ENCODE measurements at regions not wholly inside any gene's neighbourhood (a gene's known extent, or its start where the extent isn't known, plus 50 kb on each side); places are given as distances from the start of the nearest gene placed in this dataset.
A peak's percentile ranks its signal among the peaks of the same experiment; 100 is the strongest.

- Histone ChIP-seq H3K9me3 (no peaks in the 10 kb centered on the region), H3K27me3 (replicated peaks in 1 of 7) (peaks cover 0 to 7% (median 0%) of the 10 kb centered on the region in 7 donors), H3K4me3 (no peak overlapping the region), H3K27ac (no peak overlapping the region), H3K36me3 (no peaks in the 10 kb centered on the region), H3K4me1 (peaks cover 0 to 8% (median 2%) of the 10 kb centered on the region in 6 donors)
- TF ChIP-seq CTCF (IDR thresholded peaks at IDR 0.05 in 8 of 11, conservative IDR thresholded peaks at IDR 0.05 in 3 of 11) (no peak), POLR2A (IDR thresholded peaks at IDR 0.05) (no peak), POLR2AphosphoS5 (IDR thresholded peaks at IDR 0.05) (no peak)
- intact Hi-C loops (cut with DNase I; ENCODE audit: low total_unique reads), result loop anchor here (5.0 kb wide), 1 partner anchor 136 kb away; no protein-coding TSS in a partner anchor
- WGBS, 5 donors, result 32 to 45% (median 40%) methylated on average over 2 of the region's 2 CpGs
- no peak for DNase-seq
These were observed 93.9 kb upstream of the KCNA3 start for GRCh38 chr1:110768605-110769004.

GRCh38 chr1:110766336-110766647 is 91.6 kb upstream of the KCNA3 start:
- Histone ChIP-seq H3K4me3 (no peak overlapping the region), H3K27ac (no peak overlapping the region), H3K4me1 (peaks cover 0 to 8% (median 2%) of the 10 kb centered on the region in 6 donors), H3K36me3 (no peaks in the 10 kb centered on the region), H3K9me3 (no peaks in the 10 kb centered on the region), H3K27me3 (replicated peaks in 1 of 7) (peaks cover 0 to 7% (median 0%) of the 10 kb centered on the region in 7 donors)
- 4 to 24% (median 15%) methylated on average over 1 of the region's 1 CpG for WGBS, 5 donors
- intact Hi-C loops (cut with DNase I; ENCODE audit: low total_unique reads), result loop anchor here (5.0 kb wide), 1 partner anchor 134 kb away; no protein-coding TSS in a partner anchor
- TF ChIP-seq CTCF (IDR thresholded peaks at IDR 0.05 in 8 of 11, conservative IDR thresholded peaks at IDR 0.05 in 3 of 11) (peak in 4 of 11 experiments; percentile 4 to 38 (median 22)), POLR2AphosphoS5 (IDR thresholded peaks at IDR 0.05) (no peak)
- no peak for DNase-seq

GRCh38 chr1:110765640-110766335 is 91.0 kb upstream of the KCNA3 start:
- no peak for DNase-seq
- TF ChIP-seq POLR2AphosphoS5 (IDR thresholded peaks at IDR 0.05) (no peak), CTCF (IDR thresholded peaks at IDR 0.05 in 8 of 11, conservative IDR thresholded peaks at IDR 0.05 in 3 of 11) (peak; percentile 81 to 93 (median 87))
- Histone ChIP-seq H3K4me3 (no peak overlapping the region), H3K9me3 (no peaks in the 10 kb centered on the region), H3K27ac (no peak overlapping the region), H3K36me3 (no peaks in the 10 kb centered on the region), H3K4me1 (peaks cover 0 to 8% (median 2%) of the 10 kb centered on the region in 6 donors), H3K27me3 (replicated peaks in 1 of 7) (peaks cover 0 to 7% (median 0%) of the 10 kb centered on the region in 7 donors)
- intact Hi-C loops (cut with DNase I; ENCODE audit: low total_unique reads), result loop anchor here (5.0 kb wide), 1 partner anchor 133 kb away; no protein-coding TSS in a partner anchor
- WGBS, 5 donors, result 21 to 23% (median 21%) methylated on average over 5 of the region's 5 CpGs

GRCh38 chr1:110763149-110763548 is 88.4 kb upstream of the KCNA3 start:
- no peak for DNase-seq
- WGBS, 5 donors, result 73 to 82% (median 77%) methylated on average over 4 of the region's 4 CpGs
- Histone ChIP-seq H3K27ac (no peak overlapping the region), H3K27me3 (replicated peaks in 1 of 7) (peaks cover 0 to 18% (median 0%) of the 10 kb centered on the region in 7 donors), H3K4me1 (peaks cover 0 to 8% (median 2%) of the 10 kb centered on the region in 6 donors), H3K36me3 (no peaks in the 10 kb centered on the region), H3K4me3 (no peak overlapping the region), H3K9me3 (no peaks in the 10 kb centered on the region)
- TF ChIP-seq CTCF (IDR thresholded peaks at IDR 0.05 in 8 of 11, conservative IDR thresholded peaks at IDR 0.05 in 3 of 11), result no peak
- no peak for TF ChIP-seq POLR2AphosphoS5 (IDR thresholded peaks at IDR 0.05)
- TF ChIP-seq POLR2A (IDR thresholded peaks at IDR 0.05), result no peak
- intact Hi-C loops (cut with DNase I; ENCODE audit: low total_unique reads), result no loop called here
